Suppressor macrophage treated with lipopolysaccharide for 4 hours (primary cell): ENCODE measurements at regions not wholly inside any gene's neighbourhood (a gene's known extent, or its start where the extent isn't known, plus 50 kb on each side); places are given as distances from the start of the nearest gene placed in this dataset.

Source experiments
- DNase-seq: peaks from one replicate; pipeline ENCODE4 v3.0.0-alpha.2; 2020

DNA sequence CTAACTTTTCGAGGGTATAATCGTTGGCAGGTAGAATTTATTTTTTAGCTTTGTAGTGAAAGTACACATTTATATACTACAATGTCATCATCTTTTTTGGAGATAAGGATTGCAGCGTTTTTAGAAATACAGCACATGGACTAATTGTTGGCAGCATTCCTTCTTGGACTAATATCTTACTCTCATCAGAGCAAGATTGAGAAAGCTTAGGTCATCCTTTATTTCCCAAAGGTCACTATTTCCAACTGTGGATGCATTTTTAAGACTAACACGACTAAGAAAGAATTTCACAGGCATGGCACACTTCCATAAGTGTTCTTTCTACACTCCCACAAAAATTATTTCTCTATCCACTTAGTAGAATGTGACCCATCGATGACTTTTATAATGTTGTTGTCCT lies 732.3 kb downstream of the NCAM2 start:
- no peak for DNase-seq

DNA sequence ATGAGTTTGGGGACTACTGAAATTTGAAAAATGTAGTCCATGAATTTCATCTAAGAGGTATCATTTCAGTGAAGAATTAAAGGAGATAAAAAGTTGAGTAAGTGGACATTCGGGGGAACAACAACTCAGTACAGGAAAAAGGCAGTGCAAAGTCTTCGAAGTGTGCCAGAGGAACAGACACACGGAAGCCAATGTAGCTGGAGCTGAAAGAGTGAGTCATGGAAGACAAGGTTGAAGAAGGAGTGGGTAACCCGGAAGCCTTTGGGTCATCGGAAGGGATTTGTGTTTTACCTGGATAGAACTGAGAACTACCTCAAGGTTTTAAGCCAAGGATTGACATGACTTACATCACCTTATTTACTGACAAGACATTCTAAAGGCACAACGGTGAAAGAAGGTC lies 733.4 kb downstream of the NCAM2 start:
- DNase-seq: no peak

DNA sequence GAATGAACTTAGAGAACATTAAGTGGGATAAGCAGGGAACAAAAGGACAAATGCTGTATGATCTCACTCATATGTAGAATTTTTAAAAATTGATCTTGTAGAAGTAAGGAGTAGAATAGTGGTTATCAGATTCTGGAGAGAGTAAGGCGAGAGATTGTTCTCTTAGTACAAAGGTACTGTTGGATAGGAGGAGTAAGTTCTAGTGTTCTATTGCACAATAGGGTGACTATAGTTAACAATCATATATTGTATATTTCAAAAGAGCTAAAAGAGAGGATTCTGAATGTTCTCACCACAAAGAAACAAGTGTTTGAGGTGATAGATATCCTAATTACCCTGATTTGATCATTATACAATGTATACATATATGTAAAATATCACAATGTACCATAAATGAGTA lies 735.9 kb downstream of the NCAM2 start:
- no peak for DNase-seq

DNA sequence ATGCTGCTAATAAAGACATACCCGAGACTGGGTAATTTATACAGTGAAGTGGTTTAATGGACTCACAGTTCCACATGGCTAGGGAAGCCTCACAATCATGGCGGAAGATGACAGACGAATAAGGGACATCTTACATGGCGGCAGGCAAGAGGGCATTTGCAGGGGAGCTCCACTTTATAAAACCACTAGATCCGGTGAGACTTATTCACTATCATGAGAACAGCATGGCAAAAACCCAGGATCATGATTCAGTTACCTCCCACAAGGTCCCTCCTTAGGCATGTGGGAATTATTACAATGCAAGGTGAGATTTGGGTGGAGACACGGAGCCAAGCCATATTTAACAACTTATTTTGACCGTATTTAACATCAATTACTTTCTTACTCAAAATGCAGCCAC lies 739.0 kb downstream of the NCAM2 start:
- no peak for DNase-seq

DNA sequence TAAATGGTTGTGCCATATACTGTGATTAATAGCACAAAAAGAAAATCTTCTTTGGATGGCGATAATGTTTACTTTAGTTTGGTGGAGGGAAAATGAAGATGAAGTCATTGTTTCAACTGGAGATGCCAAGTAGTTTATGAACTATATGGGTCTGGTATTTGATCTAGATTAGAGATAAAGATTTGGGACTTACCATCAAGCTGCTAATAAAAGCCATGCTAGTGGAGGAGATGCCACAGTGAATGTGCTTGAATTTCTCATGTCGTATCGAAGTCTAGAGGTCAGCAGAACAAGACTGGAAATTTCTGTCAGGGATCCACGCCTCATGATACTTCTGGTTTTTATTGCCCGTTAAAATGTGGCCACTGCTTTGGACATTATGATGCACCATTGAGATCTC lies 742.0 kb downstream of the NCAM2 start:
- no peak for DNase-seq

DNA sequence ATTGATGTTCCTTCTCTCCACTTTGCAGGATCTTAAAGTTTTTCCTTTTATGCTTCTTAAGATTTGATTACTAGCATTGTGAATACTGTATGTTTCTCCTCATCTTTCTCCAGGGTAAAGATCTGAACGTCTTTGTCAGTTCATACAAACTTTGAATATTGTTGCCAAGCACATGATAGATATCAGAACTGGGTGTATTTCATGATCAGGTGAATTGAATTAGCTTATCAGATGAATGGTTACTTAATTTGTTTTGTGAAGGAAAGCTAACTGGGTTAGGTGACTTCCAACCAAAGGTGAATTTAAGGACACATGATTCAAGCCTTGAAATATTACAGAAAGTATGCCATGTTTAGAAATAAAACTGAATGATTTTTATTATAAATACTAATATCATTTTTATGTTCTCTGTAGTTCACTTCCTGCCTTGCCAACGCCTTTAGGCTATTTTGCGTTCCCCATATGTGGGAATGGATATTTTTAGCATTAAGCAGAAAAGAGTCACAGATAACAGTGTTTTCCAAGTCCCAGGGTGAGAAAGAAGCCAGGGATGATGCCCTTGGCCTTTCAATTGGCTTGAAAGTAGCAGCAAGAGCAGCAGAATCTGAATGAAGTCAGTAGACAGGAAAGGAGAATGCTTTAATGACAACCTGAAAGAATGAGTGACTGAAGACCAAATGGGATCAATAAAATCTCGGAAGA lies 752.1 kb downstream of the NCAM2 start:
- no peak for DNase-seq

DNA sequence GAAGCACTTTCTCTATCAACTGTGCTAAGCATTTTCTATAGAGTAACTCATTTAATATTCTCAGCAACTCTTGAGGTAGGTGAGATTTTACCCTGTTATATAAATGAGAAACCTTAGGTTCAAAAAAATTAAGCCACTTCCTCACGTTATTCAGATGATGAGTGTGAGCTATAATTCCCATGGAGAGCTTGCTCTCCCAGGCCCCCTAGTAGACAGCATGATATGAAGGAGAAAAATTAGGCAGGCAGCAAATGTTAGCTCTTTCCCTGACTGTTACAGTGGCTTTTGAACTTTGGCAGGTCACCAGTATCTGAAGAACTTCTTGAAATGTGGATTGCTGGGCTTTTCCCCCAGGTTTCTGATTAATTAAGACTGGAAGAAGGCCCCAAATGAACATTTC lies 753.1 kb downstream of the NCAM2 start:
- DNase-seq: no peak

DNA sequence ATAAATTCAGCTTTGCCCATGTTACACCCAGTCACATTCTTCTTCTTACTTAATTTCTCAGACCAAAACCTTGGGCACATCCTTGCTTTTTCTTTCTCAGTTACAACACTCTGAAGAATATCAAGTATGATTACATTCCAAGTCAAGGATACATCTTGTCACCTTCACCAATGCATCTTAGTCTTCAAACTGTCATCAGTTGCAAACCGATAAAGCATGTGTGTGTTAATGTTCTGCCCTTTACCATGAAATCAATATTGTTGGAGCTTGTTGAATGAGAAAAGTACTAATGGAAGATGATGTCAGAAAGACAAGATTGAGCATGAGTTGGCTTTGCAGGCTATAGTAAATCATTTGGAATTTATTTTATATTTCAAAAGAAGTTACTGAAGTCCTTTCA lies 764.6 kb downstream of the NCAM2 start:
- no peak for DNase-seq

DNA sequence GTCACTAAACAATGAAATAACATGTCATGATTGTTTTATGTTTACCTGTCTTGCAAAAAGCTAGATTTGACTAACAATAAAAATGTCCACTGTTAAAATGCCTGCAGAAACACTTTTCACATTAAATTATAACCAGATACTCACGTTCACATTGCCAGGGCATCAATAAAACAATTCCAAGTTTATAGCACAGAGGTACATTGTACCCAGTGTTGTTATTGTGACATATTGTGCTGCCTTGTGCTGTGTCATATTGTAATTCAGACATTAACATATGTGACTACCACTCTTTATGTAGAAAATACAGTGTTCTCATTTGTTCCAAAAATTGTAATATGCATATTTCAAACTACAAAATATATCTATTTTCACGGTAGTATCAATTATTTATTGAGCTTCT lies 766.1 kb downstream of the NCAM2 start:
- DNase-seq: no peak

DNA sequence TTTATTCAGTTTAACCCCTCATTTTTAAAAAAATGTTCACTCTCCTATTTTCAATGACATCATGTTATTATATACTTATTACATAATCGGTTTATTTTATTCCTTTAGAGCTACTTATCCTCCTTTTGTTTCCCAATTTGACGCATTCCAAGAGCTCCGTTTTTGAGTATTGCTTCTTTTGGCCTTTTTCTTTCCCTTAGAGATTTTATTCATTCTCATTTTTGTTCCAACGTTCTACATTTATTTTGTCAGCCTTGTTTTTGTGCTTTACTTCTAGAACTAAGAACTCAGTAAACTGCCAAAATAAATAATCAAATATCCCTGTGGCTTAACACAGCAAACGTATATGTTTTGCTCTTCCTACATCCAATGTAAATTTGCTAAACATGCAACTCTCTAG lies 769.1 kb downstream of the NCAM2 start:
- DNase-seq: no peak

DNA sequence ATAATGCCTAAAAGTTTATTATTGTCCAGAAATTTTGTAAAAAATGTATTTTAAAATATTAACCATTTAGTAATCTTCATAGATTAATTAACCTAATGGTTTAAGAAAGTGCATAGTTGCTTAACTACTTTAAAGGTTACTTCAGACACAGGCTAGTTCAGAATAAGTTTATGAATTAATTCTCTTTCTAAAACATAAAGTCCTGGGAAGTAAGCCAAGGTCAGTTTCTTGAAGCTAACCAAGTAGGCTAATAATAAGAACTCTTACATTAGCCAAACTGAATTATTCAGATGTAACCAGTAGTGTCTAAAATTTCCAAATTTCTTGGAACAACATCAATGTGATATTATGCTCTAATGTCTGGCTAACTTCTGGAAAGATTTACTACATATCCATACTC lies 790.4 kb downstream of the NCAM2 start:
- no peak for DNase-seq

DNA sequence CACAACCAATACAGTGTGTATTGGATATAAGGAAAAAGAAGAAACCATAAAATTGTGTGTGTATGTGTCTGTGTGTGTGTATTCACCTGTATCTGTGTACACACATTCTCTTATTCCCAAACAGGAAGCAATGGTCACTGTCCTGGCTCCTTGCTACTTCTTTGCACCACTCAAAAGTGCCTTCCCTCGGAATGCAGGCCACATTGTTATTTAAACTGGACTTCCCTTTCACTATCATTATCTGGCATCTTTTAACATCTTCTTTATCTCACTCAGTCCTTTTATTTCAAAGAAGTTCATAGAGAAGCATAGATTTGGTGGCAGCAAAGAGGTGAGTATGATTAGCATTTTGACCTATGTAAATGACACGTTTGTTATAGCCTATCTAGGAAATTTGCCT lies 803.7 kb downstream of the NCAM2 start:
- no peak for DNase-seq

DNA sequence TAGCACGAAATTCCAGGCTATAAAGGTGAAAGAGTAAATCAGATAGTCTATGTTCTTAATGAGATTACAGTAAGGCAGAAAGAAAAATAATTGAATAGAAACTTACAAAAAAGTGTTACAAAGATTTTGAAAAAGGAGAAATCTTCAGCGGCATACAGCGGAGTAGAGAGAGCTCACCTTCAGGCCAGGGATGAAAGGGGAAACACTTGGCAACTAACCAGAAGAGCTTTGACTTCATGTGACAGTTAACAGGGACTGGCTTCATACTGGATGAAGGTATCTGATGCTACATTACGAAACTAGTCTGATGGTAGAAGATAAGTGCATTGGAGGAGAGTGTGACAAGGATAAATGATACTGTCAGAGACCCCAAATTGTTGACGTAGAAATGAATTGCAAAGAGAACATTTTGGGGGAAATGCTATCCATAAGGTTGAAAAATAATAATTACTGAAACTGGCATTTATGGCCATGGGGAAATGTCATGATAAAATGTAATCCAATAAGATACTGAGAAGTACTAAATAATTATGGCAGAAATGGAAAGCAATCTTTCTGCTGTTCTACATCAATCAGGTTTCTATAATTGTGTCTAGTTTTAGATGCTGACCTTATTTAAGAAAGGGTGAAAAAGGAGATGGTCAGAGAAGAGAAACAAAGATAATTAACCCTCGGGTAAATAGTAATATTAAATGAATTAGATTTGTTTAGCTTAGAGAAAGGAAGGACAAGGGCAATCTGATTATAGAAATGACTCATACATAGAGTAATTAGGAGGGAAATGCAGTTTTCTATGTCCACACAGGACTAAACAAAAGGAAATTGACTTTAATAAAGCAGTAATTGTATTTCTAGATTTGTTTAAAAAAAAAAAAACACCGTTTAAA lies 808.7 kb downstream of the NCAM2 start:
- DNase-seq: no peak

DNA sequence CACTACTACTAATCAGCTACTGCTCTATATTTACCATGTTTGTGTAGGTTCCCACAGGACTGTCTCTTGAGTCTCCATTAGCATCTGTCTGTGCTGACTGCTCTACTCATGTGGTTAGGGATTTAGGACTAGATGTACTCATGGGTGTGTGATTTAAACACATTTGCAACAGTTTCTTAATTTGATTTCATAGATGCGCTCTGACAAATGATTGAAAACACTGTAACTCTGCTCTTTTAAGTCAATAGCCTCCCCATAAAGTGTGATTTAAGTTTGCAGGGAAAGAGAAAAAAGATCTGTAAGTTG lies 809.3 kb downstream of the NCAM2 start:
- DNase-seq: no peak

DNA sequence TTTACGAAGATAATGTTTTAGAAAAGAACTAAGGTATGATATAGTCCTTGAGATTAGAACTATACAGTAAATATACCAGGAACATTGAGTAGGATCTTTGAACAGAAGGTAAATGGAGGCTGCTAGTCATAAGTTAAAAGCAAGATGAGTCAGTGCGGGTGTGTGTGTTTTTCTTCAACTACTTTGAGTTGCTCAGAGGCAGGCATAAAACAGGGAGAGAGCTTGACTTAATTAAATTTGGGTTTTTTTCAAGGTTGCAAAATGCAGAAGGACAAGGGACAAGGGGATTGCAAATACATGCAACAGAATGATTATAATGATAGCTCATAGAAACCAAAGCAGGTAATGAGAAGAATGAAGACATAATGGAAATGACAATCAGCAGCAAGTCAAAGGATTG lies 815.1 kb downstream of the NCAM2 start:
- DNase-seq: no peak

DNA sequence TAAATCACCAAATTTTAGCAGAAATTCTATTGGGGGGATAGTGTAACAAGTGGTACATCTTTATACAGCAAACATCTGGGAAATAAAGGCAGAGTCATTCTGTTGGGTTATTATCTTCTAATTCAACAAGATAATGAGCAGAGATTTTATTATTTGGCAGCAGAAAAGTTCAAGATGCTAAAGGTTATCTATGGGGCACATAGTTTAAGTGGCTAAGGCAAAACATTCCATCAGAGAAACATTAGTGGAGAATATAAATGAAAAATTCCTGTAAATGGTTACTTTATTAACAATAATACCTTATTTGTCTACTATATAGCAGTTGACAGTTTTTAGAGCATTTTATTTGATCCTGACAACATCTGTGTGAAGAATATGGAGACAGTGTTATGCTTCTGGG lies 815.7 kb downstream of the NCAM2 start:
- no peak for DNase-seq

DNA sequence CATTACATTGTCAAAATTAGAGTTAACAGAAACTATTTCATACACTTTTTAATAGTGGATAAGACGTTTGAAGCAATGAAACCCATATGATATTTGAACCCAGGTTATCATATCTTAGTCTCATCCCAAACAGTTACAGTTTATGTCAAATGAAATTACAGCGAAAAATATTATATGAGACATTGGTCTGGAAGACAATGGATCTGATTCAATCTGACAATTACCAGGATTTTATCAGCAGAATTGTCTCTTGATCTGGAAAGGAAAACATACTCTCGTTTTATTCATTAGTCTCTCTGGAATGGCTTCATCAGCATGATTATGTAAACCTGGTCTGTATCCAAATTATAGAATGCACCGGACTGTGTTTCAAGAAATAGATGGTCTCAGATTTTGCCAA lies 818.6 kb downstream of the NCAM2 start:
- no peak for DNase-seq

DNA sequence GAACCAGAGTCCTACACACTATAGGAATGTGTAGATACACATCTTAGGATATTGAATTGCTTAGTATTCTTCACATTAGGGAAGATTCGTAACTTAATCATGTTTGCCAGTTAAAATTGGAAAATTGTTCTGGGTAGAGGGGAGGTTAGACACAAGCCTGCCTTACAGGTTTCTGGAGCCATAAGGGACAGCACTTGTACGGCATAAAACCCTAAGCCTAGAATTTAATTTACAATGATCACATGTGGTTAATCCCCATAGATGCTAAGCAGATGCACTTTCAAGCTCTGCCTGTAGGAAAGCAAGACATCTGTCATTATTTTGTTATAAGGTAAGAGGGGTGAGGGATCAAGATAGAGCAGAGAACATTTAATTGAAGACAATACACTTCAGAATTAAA lies 820.7 kb downstream of the NCAM2 start:
- DNase-seq: no peak

DNA sequence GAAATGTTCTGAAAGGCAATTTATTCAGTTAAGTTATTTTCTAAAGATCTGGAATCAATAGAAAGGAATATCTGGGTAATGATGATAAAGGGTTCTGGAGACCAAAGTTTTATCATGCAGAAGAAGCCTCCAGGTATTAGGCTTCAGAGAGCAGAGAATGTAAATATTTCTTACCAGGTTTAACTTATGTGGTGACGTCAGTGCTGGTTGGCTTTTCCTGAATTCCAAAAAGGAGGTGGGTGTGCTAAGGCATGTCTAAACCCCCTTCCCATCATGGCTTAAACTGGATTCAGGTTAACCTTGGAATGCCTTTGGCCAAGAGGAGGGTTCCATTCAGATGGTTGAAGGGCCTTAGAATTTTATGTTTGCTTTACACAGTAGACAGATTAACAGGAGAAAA lies 829.9 kb downstream of the NCAM2 start:
- DNase-seq: no peak

DNA sequence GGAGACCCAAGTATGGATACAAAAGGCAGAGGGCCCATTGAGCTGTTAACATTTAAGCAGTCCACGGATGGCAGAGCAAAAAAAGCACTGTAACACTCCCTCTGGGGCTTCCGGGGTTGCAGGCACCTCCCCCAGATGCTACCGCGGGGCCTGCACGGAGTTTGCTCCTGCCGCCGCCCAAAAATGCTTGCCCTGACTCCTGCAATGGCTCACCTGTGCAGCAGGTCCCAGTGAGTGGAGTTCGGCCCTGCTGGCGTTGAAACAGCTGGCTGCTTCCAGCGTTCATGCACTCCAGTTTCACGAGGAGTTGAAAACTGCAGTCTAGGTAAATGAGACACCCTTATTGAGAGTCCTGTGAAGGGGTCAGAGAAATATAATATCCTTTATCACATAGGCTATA lies 832.8 kb downstream of the NCAM2 start:
- DNase-seq: no peak

DNA sequence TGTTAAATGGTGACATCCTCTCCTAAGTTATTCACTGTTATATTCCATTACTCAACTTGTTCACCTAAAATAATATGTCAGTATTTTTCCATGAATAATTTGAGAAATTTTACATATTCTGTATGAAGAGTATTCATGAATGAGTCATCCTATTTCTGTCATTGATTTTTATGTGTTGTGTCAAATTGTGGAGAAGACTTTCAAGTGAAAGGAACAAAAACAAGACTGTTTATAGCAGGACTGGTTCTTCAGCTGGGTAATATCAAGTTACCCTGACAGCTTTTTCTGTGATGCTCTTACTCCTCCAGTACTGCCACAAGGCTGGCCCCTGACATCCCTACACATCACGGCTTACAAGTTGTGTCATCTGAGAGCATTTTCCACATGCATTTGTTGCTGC lies 847.7 kb downstream of the NCAM2 start:
- no peak for DNase-seq

DNA sequence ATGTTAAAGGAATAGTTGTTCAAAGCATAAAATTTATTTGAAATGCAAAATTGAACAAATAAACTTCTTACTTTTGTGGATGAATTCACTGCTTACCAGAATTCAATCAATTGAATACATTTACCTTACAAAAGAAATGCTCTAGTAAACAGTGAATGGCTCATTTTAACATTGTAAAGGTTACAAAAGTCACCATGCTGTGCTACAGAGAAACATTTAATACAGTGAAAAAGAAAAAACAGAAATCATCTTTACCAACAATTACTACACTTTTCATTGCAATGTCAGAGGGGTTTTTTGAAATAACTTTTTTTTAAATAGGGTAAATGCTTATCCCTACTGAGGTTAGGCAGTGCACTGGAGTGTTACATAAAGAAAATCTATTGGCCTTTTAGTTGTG lies 853.0 kb downstream of the NCAM2 start:
- DNase-seq: no peak

DNA sequence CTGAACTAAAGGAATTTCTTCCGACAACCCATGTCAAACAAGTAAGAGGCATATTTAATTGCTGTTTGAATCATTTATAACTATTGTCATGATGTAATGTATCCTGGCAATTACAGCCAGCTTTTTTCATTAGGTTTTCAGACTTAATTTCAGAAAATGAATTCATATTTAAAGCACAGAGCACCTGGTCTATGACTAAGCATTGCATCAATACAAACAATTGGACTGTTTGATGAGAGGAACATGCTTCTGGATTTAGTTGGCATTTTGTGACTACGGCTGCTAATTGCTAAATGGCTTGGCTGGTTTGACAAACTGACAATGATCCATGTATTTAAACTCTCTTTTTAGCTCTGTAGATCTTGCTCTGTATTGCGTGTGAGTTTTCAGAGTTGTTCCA lies 853.4 kb downstream of the NCAM2 start:
- DNase-seq: no peak

DNA sequence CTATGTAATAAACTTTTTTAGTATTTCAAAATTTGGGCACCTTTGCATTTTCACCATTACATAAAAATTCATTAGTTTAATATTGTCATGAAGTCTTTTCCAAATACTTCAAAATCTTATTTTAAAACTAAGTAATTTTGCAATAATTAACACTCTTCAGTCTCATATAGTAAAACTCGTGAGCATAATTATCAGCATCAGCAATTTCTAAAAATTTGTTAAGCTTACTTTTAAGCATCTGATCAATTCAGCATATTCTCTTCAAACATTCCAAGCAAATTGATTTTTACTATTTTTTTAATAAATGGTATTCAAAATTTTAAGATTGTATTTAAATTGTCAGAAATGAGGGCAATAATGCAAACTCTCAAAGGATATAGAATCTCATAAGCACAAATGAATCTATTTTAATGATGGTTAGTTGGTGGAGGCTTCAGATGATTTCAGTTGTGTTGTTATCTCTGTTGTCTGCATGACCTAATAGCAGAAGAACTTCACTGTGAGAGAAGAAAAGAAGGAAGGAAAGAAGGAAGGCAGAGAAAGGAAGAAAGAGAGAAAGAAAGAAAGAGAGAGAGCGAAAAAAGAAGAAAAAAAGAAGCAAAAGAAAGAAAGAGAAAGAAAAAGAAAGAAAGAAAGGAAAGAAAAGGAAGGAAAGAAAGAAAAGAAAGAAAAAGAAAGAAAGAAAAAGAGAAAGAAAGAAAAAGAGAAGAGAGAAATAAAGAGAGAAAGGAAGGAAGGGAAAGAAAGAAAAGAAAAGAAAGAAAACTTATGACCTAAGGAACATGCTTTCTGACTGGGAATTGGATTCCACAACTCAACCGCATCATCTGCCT lies 860.5 kb downstream of the NCAM2 start:
- no peak for DNase-seq
